ENCODE measurements at regions not wholly inside any gene's neighbourhood (a gene's known extent, or its start where the extent isn't known, plus 50 kb on each side); places are given as distances from the start of the nearest gene placed in this dataset.

- no peak for DNase-seq (ENCODE audit: low read depth in 2 of 2)
Observed at GRCh38 chr7:28361551-28361950, 50.8 kb upstream of the CREB5 start.

DNA sequence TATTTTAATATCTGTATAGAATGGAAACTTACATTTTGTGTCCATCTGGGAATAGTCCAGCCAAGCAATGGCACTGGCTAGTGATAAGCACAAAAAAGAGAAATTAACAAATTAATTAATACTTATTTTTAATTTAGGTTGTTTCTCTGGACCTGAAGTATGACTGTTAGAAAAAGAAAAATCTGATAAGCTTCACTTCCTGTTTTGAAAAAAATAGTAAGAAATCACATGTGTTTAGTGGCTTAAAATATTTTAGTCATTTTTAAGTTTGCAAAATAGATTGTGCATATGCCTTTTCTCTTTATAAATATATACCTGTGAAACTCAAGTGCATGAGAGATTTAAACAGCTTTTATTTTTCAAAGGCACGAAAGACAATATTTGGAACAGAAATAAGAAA lies 50.1 kb upstream of the CREB5 start:
- no peak for DNase-seq (ENCODE audit: low read depth in 2 of 2)
